Mesendoderm (in vitro differentiated cells): ENCODE measurements at regions not wholly inside any gene's neighbourhood (a gene's known extent, or its start where the extent isn't known, plus 50 kb on each side); places are given as distances from the start of the nearest gene placed in this dataset.
A peak's percentile ranks its signal among the peaks of the same experiment; 100 is the strongest.

Experiments used
- DNase-seq: peaks from one replicate; pipeline ENCODE4 v3.0.0; 2013
- H2AK5ac ChIP-seq: 2 replicates; pipeline ENCODE4 v1.6.1; 2013; ENCODE audit warnings: low read length, inconsistent platforms
- H2BK120ac ChIP-seq: 2 replicates; pipeline ENCODE4 v1.6.1; 2013; ENCODE audit warnings: low read depth, mild to moderate bottlenecking, low read length, moderate library complexity, mixed read lengths
- H2BK15ac ChIP-seq: replicated peaks from 2 replicates; pipeline ENCODE4 v1.6.1; 2013; ENCODE audit warnings: low read depth, mild to moderate bottlenecking, moderate library complexity
- H2BK5ac ChIP-seq: 2 replicates; pipeline ENCODE4 v1.6.1; 2013; ENCODE audit warnings: low read length, inconsistent platforms
- H3K18ac ChIP-seq: 2 replicates; pipeline ENCODE4 v1.6.1; 2013; ENCODE audit warnings: mild to moderate bottlenecking, low read length, mixed read lengths
- H3K23ac ChIP-seq: one replicate; pipeline ENCODE4 v1.6.1; 2013; ENCODE audit warnings: low read length
- H3K27ac ChIP-seq: 2 replicates; pipeline ENCODE4 v1.5.1; 2013; ENCODE audit warnings: low read depth, mild to moderate bottlenecking, inconsistent platforms, low read length, moderate library complexity
- H3K27me3 ChIP-seq: 2 replicates; pipeline ENCODE4 v1.6.1; 2013; ENCODE audit warnings: low read length, control low read depth, mild to moderate bottlenecking, inconsistent platforms; ENCODE audit not compliant: insufficient read depth, poor library complexity
- H3K36me3 ChIP-seq: 2 replicates; pipeline ENCODE4 v1.6.1; 2013; ENCODE audit warnings: low read length, inconsistent platforms; ENCODE audit not compliant: control insufficient read depth, insufficient read depth
- H3K4ac ChIP-seq: one replicate; pipeline ENCODE4 v1.6.1; 2013; ENCODE audit warnings: low read depth, mild to moderate bottlenecking, low read length, moderate library complexity
- H3K4me1 ChIP-seq: 2 replicates; pipeline ENCODE4 v1.6.1; 2013; ENCODE audit warnings: low read depth, low read length, inconsistent platforms; ENCODE audit not compliant: control insufficient read depth
- H3K4me2 ChIP-seq: 2 replicates; pipeline ENCODE4 v1.6.1; 2013; ENCODE audit warnings: low read length
- H3K4me3 ChIP-seq: 2 replicates; pipeline ENCODE4 v1.5.1; 2013; ENCODE audit warnings: mild to moderate bottlenecking, low read length
- H3K56ac ChIP-seq: one replicate; pipeline ENCODE4 v1.6.1; 2013; ENCODE audit warnings: low read length
- H3K79me1 ChIP-seq: 2 replicates; pipeline ENCODE4 v1.6.1; 2013; ENCODE audit warnings: low read length, inconsistent platforms
- H3K79me2 ChIP-seq: 2 replicates; pipeline ENCODE4 v1.6.1; 2013; ENCODE audit warnings: mild to moderate bottlenecking, low read length; ENCODE audit not compliant: control insufficient read depth, insufficient read depth
- H3K9ac ChIP-seq: 2 replicates; pipeline ENCODE4 v1.6.1; 2013; ENCODE audit warnings: low read length, inconsistent platforms
- H4K5ac ChIP-seq: one replicate; pipeline ENCODE4 v1.6.1; 2013; ENCODE audit warnings: low read length
- H4K8ac ChIP-seq: one replicate; pipeline ENCODE4 v1.6.1; 2013; ENCODE audit warnings: low read depth, mild to moderate bottlenecking, control low read depth, low read length, moderate library complexity
- WGBS: extraction: QIAGEN DNeasy Blood & Tissue Kit; methylation state at CpG from one replicate; pipeline ENCODE4 v1.1.7; 2013; ENCODE audit warnings: low lambda C conversion rate, missing lambda C conversion rate; ENCODE audit not compliant: insufficient coverage; ENCODE audit errors: extremely low coverage; 5-methylcytosine and 5-hydroxymethylcytosine counted together

DNA sequence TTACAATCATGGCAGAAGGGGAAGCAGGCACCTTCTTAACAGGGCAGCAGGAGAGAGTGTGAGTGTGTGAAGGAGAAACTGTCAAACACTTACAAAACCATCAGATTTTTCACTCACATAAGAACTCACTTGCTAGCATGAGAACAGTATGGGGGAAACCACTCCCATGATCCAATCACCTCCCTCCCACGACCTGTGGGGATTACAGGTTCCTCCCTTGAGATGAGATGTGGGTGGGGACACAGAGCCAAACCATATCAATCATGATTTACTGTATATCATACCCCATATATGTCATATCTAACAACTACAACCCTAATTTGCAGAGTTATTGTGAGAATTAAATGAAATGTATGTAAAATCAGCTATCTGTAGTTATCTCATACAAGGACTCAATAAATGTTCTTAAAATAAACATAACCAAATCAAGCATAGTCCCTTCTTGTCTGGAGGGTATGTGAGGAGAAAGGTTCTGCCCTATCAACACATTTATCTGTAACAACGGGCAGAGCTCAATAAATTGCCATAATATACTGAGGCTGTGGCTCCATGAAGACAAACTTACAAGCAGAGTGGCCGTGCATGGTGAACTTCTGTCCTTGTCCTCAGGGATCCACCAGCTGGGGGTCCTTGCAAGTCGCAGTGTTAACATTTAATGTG is 504.7 kb downstream of the SOX2 start:
- no peak overlapping the region for H3K56ac ChIP-seq
- no peak for DNase-seq
- no peak overlapping the region for H3K27ac ChIP-seq
- H3K4me2 ChIP-seq: no peak overlapping the region
- H3K4ac ChIP-seq: no peak overlapping the region
- H4K5ac ChIP-seq: no peak overlapping the region
- no peak overlapping the region for H2BK15ac ChIP-seq
- no CpG with 5 or more reads among the region's 4 CpGs for WGBS
- H3K18ac ChIP-seq: no peak overlapping the region
- H3K4me3 ChIP-seq: no peak overlapping the region
- H3K9ac ChIP-seq: no peak overlapping the region
- H2BK5ac ChIP-seq: no peak overlapping the region
- no peak overlapping the region for H2AK5ac ChIP-seq
- no peak overlapping the region for H2BK120ac ChIP-seq
- no peaks in the 10 kb centered on the region for H3K27me3 ChIP-seq
- peaks cover 3% of the 10 kb centered on the region for H3K4me1 ChIP-seq
- no peak overlapping the region for H3K23ac ChIP-seq
- H3K79me2 ChIP-seq: no peaks in the 10 kb centered on the region
- H4K8ac ChIP-seq: no peak overlapping the region
- H3K36me3 ChIP-seq: no peaks in the 10 kb centered on the region
- no peaks in the 10 kb centered on the region for H3K79me1 ChIP-seq

DNA sequence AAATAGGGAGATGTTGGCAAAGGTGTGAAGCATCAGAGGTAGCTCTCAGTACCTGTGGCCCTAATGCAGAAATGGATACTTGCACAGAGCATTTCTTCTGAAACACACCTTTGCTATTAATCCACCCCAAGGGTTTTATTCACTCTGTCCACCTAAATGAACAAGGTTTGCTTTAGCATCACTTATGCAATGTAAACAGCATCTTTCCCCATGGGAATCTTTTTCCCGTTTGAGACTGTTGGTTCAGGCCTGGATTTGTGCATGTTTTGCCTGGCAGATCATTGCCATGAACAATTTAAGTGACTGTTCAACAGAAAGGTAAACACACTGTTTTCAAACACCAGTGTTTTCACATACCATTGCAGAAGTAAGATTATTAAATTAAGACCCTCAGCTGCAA is 508.3 kb downstream of the SOX2 start:
- Histone ChIP-seq H2BK120ac (no peak overlapping the region), H2BK15ac (no peak overlapping the region), H3K23ac (no peak overlapping the region), H3K27ac (no peak overlapping the region), H2AK5ac (no peak overlapping the region), H4K5ac (no peak overlapping the region), H3K18ac (no peak overlapping the region), H3K4me3 (no peak overlapping the region), H3K79me1 (no peaks in the 10 kb centered on the region), H3K4me2 (no peak overlapping the region), H2BK5ac (no peak overlapping the region), H3K56ac (no peak overlapping the region), H4K8ac (no peak overlapping the region), H3K36me3 (no peaks in the 10 kb centered on the region), H3K79me2 (no peaks in the 10 kb centered on the region), H3K9ac (no peak overlapping the region), H3K27me3 (no peaks in the 10 kb centered on the region), H3K4me1 (peaks cover 3% of the 10 kb centered on the region), H3K4ac (no peak overlapping the region)
- WGBS: no CpG with 5 or more reads among the region's 1 CpG
- DNase-seq: no peak

DNA sequence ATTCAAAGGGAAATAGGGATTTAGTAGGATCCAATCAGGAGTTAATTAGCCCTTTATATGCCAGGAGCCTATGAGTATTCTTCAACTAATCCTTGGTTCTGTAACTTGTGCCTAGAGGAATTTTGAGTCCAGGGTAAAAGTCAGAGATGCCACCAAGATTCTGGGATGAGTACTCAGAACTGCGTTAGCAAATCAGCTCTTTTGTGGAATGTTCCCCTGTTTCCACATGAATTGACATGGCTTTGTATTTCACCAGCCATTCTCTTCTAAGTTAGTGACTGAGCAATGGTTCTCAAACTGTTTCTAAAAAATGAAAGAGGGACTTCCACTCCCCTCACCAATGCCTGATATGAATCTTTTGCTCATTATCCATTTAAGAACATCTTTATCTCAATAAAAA is 508.7 kb downstream of the SOX2 start:
- Histone ChIP-seq H3K4ac (no peak overlapping the region), H2BK15ac (no peak overlapping the region), H3K27me3 (no peaks in the 10 kb centered on the region), H2BK120ac (no peak overlapping the region), H2BK5ac (no peak overlapping the region), H3K23ac (no peak overlapping the region), H3K36me3 (no peaks in the 10 kb centered on the region), H3K4me1 (peaks cover 3% of the 10 kb centered on the region), H3K18ac (no peak overlapping the region), H3K4me3 (no peak overlapping the region), H4K8ac (no peak overlapping the region), H4K5ac (no peak overlapping the region), H3K56ac (no peak overlapping the region), H3K27ac (no peak overlapping the region), H3K79me2 (no peaks in the 10 kb centered on the region), H2AK5ac (no peak overlapping the region), H3K9ac (no peak overlapping the region), H3K4me2 (no peak overlapping the region), H3K79me1 (no peaks in the 10 kb centered on the region)
- DNase-seq: no peak
- no CpG with 5 or more reads among the region's 1 CpG for WGBS

- DNase-seq: peak; percentile 47
- no peak overlapping the region for H4K5ac ChIP-seq
- no peak overlapping the region for H3K56ac ChIP-seq
- no peak overlapping the region for H3K4me3 ChIP-seq
- H3K9ac ChIP-seq: no peak overlapping the region
- no peak overlapping the region for H3K4me2 ChIP-seq
- no peak overlapping the region for H3K27ac ChIP-seq
- H3K79me2 ChIP-seq: no peaks in the 10 kb centered on the region
- H2BK120ac ChIP-seq: no peak overlapping the region
- H3K4ac ChIP-seq: no peak overlapping the region
- no CpG with 5 or more reads among the region's 4 CpGs for WGBS
- H3K18ac ChIP-seq: no peak overlapping the region
- H3K36me3 ChIP-seq: no peaks in the 10 kb centered on the region
- H2BK5ac ChIP-seq: no peak overlapping the region
- no peaks in the 10 kb centered on the region for H3K79me1 ChIP-seq
- no peak overlapping the region for H4K8ac ChIP-seq
- H2BK15ac ChIP-seq: no peak overlapping the region
- H3K4me1 ChIP-seq: no peaks in the 10 kb centered on the region
- H3K27me3 ChIP-seq: no peaks in the 10 kb centered on the region
- H3K23ac ChIP-seq: no peak overlapping the region
- H2AK5ac ChIP-seq: no peak overlapping the region
Measured at GRCh38 chr3:182226995-182227394, 515.3 kb downstream of the SOX2 start.

GRCh38 chr3:182233405-182233804 is 521.7 kb downstream of the SOX2 start:
- no peak overlapping the region for H2BK15ac ChIP-seq
- no peak overlapping the region for H3K9ac ChIP-seq
- H3K56ac ChIP-seq: no peak overlapping the region
- H4K8ac ChIP-seq: no peak overlapping the region
- no peaks in the 10 kb centered on the region for H3K36me3 ChIP-seq
- no peaks in the 10 kb centered on the region for H3K79me2 ChIP-seq
- H3K4me1 ChIP-seq: no peaks in the 10 kb centered on the region
- no peak overlapping the region for H2AK5ac ChIP-seq
- no CpG with 5 or more reads among the region's 1 CpG for WGBS
- H4K5ac ChIP-seq: no peak overlapping the region
- no peak overlapping the region for H3K18ac ChIP-seq
- no peak overlapping the region for H2BK120ac ChIP-seq
- no peak overlapping the region for H2BK5ac ChIP-seq
- no peak overlapping the region for H3K4me2 ChIP-seq
- H3K23ac ChIP-seq: no peak overlapping the region
- no peak for DNase-seq
- H3K4ac ChIP-seq: no peak overlapping the region
- no peak overlapping the region for H3K27ac ChIP-seq
- no peaks in the 10 kb centered on the region for H3K27me3 ChIP-seq
- no peaks in the 10 kb centered on the region for H3K79me1 ChIP-seq
- no peak overlapping the region for H3K4me3 ChIP-seq

GRCh38 chr3:182233957-182234356 is 522.2 kb downstream of the SOX2 start:
- Histone ChIP-seq H3K27ac (no peak overlapping the region), H3K4me2 (no peak overlapping the region), H3K27me3 (no peaks in the 10 kb centered on the region), H3K56ac (no peak overlapping the region), H4K5ac (no peak overlapping the region), H2BK15ac (no peak overlapping the region), H3K23ac (no peak overlapping the region), H3K18ac (no peak overlapping the region), H2AK5ac (no peak overlapping the region), H3K79me1 (no peaks in the 10 kb centered on the region), H3K79me2 (no peaks in the 10 kb centered on the region), H3K4me1 (no peaks in the 10 kb centered on the region), H3K9ac (no peak overlapping the region), H3K4me3 (no peak overlapping the region), H3K4ac (no peak overlapping the region), H2BK120ac (no peak overlapping the region), H4K8ac (no peak overlapping the region), H3K36me3 (no peaks in the 10 kb centered on the region), H2BK5ac (no peak overlapping the region)
- WGBS: no CpG with 5 or more reads among the region's 3 CpGs
- DNase-seq: peak; percentile 34
